Fibroblast of peridontal ligament (primary cell): ENCODE measurements at regions not wholly inside any gene's neighbourhood (a gene's known extent, or its start where the extent isn't known, plus 50 kb on each side); places are given as distances from the start of the nearest gene placed in this dataset.

Experiments used
- DNase-seq: peaks from one replicate; pipeline ENCODE4 v3.0.0-alpha.2; 2010; ENCODE audit errors: extremely low read depth

DNA sequence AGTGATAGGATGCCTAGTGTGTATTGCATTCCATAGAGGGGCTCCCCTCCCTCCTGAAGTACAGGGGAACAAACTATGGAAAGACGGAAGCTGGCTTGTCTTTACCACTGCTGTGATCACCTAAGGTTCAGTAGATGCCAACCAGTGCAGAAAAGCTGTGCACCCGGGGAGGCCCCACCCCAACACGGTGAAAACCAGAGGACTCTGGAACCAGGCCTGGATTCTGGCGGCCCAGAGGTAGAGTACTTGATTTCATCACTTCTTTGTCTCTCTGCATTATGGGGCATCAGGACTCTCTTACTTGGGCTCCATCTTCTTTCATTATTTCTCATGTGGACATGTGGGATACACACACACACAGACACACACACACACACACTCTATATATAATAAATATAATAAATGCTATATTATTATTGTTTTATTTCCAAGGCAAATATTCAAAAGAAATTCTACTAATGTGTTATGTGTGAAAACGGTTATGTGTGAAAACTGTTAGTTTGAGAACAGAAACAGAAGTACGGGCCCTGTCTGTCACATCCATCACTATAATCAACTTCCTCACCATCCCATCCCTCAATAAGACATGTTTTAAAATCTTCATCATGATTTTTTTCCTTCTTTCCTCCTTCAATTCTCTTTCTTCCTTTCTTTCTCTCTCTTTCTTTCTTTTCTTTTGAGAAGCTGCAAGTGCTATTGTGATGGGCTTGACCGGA, 152.4 kb upstream of the CMC1 start:
- DNase-seq = no peak

DNA sequence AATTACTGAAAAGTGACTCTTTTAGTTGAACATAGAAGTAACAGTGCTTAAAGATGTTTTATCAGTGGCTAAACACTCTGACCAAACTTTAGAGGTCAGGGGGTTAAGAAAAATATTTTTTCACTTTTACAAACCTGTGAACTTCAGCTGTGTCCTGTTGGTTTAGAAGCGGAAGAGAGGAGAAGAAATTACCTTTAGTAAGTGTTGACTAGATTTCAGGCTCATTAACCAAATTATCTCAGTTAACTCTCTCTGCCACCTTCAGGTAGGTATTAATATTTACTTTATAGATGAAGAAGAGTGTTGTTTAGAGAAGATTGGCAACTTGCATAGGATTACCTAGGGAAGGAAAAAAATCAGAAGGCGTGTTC, 151.9 kb upstream of the CMC1 start:
- no peak for DNase-seq

- no peak for DNase-seq
These were observed 142.1 kb upstream of the CMC1 start for GRCh38 chr3:28099296-28099695.

DNA sequence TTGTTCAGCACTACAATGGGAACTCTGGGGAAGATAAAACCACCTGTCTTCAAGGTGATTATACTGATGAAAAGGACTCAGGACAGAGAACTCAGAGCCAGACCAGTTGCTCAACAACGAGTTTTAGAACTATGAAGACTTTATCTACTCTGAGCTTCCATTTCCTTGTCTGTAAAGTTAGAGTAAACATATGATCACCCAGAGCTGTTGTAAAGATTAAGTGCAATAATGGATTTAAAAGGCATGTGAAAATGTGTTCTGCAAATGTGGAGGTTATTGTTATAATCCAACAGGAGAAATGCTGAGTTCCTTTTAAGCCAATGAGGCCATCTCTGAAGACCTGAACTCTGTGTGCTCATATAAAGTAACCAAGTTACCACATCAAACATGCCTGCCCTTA, 139.7 kb upstream of the CMC1 start:
- DNase-seq = no peak

- DNase-seq = no peak
These were observed 137.6 kb upstream of the CMC1 start for GRCh38 chr3:28103861-28104260.

DNA sequence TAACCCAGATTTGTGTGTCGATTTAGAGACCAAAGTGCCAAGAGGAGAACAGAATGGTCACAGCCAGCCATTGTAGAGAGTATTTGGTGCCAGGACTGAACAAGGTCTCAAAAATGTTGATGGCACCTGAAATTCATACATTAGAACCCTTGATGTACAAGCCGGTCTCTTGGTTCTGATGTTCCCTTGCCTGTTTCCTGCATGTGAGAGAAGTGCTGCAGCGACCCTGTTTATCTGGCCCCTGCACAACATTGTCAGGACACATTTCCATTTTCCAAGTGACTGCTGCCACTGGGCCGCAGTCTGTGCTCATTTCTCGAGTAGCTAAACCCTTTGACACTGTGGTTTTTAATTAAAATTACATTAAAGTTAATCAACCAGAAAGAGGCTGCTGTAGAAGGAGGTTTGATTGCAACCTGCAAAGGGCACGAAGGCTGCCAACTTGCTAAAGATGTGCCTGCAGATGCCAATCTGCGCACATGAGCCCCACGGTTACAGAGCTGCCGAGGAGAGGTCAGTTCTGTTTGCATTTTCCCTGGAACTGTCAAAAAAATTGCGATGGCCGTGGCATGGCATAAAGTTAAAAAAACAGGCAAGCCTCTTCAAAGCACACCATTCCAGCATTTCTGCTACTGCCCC, 136.4 kb upstream of the CMC1 start:
- DNase-seq = no peak

- no peak for DNase-seq
These were observed 131.6 kb upstream of the CMC1 start for GRCh38 chr3:28109829-28110228.

- DNase-seq = no peak
These were observed 130.6 kb upstream of the CMC1 start for GRCh38 chr3:28110869-28111268.

GRCh38 chr3:28114893-28115292, 126.5 kb upstream of the CMC1 start:
- DNase-seq = no peak

- no peak for DNase-seq
These were observed 126.1 kb upstream of the CMC1 start for GRCh38 chr3:28115316-28115715.

DNA sequence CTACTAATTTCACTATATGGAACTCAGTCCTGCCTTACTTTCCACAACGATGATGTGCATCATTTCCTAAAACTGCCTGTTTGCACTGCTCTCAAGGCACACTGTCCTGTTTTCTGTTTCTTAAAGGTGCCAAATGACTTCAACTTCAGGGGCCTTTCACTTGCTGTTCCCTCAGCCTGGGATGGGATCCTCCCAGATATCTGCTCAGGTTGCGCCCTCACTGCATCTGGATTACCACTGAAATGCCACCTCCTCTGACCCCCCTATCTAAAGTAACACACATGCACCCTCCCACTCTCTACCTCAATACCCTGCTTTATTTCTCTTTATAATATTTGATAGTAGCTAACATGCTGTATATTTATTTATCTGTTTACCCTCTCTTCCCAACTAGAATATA, 123.8 kb upstream of the CMC1 start:
- DNase-seq = no peak

GRCh38 chr3:28118087-28118486, 123.3 kb upstream of the CMC1 start:
- no peak for DNase-seq

GRCh38 chr3:28122227-28122626, 119.2 kb upstream of the CMC1 start:
- DNase-seq = peak; percentile 25

- DNase-seq = no peak
These were observed 116.5 kb upstream of the CMC1 start for GRCh38 chr3:28124882-28125281.

DNA sequence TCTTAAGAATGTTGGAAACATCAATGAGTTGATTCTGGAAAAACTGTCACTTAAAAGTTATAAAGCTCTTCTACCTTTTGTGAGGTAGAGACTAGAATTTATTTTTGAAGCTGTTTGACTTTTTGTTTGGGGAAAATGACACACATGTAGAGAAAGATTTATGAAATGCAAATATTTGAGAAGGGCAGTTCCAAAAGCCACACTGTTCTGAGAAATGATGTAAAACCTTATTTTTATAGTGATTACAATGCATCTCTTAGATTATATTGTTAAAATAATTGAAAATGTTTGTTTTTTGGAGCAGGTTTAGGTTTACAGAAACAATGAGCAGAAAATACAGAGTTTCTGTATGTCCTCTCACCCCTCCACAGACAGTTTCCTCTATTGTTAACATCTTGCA, 116.1 kb upstream of the CMC1 start:
- DNase-seq = no peak

- no peak for DNase-seq
These were observed 110.6 kb upstream of the CMC1 start for GRCh38 chr3:28130836-28131235.

DNA sequence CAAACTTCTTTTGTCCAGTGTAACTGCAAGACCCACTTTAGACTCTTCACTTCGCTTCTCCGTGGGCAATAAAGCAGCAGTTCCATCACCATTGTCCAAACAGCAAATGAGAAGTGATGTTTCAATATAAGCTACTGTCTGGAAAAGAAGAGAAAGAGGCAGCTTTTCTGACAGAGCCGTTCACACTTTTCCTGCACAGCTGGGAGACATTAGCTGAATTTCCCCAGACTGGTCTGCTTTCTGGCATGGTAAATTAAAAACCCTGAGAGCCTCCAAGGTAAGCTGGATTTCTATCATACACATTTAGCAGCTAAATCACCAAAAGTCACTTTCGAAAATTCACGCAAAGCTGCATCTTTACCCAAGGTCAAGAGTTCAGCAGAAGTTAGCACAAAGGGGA, 108.5 kb upstream of the CMC1 start:
- DNase-seq = no peak

- no peak for DNase-seq
These were observed 107.2 kb upstream of the CMC1 start for GRCh38 chr3:28134198-28134597.

DNA sequence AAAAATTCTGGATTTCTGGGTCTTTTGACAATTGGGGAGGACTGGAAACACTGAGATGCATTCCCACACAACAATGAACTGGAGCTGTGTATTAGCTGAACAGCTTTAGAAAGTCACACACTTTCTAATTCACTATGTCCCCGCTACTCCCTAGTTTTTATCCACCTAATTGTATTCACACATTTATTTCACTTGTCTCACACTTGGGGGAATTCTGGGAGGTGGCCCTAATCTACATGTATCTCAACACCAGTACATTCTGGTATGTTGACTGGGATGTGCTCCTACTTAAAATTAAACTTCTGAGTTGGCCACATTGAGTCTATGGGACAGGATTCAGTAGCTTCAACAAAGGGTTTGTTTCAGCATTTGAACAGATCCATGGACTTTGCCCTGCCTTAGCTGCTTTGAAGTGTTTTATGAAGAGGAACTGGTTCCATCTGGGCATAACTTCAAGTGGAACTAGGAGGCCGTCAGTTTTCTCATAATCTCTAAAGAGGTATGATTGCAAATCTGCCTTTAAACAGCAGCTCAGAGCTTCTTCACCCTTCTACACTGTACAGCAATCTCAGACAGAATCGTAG, 106.5 kb upstream of the CMC1 start:
- DNase-seq = no peak

GRCh38 chr3:28136607-28137216, 104.7 kb upstream of the CMC1 start:
- no peak for DNase-seq

DNA sequence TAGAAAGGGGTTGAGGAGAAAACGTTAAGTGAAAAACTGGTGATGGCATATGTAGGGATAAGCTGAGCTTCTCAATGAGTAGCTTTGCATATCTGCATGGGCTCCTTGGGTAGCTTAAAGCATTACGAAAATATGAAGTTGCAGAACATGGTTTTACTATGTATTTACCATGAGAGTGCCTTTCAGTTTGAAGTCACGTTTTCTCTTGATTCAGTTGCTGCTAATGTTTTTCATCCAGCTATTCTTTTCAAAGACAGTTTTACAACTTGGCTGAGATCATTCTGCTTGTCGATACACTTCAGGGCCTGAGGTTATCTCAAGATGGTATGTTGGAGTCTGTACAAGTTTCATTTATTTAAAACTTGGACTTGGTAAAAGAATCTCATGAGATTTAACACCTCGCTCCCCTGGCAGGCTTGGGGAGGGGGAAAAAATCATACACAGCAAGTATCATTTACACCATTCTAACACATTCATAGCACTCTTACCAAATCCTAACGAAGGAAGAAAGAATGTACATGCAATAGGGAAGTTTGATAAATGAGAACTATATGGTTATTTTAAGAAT, 103.3 kb upstream of the CMC1 start:
- DNase-seq = no peak

DNA sequence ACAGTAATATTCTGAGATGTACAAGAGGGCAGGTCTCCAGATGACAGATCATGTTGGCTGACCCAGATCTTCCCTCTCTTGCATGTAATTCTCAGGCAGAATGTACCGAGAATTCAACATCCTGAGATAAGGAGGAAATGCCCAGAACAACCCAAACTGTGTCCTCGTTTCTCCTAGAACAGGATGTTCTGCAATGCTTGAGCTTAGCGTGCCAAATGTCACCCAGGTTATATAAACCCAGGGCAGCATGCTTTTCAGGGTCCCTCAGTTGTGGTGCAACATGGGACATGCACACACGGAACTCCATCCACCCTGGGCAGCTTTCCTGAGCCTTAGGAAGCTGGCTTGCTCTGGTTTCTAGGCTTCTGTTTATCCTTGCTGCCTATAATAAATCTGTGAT, 102.1 kb upstream of the CMC1 start:
- no peak for DNase-seq
